AG09309 (cell line): ENCODE measurements at regions not wholly inside any gene's neighbourhood (a gene's known extent, or its start where the extent isn't known, plus 50 kb on each side); places are given as distances from the start of the nearest gene placed in this dataset.
"Not testable (repeated sequence)": the region's sequence is repeated elsewhere in the genome, so short reads cannot be mapped to it uniquely, and the experiment has no call there.

ENCODE experiments used
- DNase-seq: peaks from one replicate; pipeline ENCODE4 v3.0.0-alpha.2; 2010; ENCODE audit warnings: low read depth
- H3K4me3 ChIP-seq: 2 replicates; pipeline ENCODE4 v1.5.1; 2011; ENCODE audit warnings: mild to moderate bottlenecking, low read depth, low read length, moderate library complexity; ENCODE audit not compliant: control insufficient read depth
- CTCF ChIP-seq: IDR thresholded peaks from 2 replicates; pipeline ENCODE4 v1.5.1; 2011; ENCODE audit warnings: mild to moderate bottlenecking, low read depth, low read length, inconsistent platforms; ENCODE audit not compliant: insufficient read depth, control insufficient read depth; ENCODE audit errors: missing control alignments

DNA sequence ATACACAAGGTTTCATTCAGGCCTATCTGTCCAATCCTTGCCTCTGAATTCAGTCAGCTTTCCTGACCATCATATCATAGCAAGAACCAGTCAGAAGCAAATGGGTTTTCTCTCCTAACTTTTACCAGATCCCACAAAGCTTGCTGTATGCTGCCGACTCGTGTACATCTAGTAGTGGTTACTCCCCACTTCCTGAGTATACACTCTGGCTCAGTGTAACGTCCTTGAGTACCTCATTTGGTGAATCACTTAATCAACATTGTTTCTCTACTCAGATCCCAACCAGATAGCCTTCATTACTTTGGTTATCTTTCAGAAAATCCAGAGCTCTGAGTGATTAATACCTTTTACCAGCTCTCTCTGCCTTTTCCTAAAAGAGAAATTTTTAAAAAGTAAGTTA, 728.2 kb downstream of the GALC start:
- no peak for TF ChIP-seq CTCF
- H3K4me3 ChIP-seq, result no peak overlapping the region
- DNase-seq, result no peak

DNA sequence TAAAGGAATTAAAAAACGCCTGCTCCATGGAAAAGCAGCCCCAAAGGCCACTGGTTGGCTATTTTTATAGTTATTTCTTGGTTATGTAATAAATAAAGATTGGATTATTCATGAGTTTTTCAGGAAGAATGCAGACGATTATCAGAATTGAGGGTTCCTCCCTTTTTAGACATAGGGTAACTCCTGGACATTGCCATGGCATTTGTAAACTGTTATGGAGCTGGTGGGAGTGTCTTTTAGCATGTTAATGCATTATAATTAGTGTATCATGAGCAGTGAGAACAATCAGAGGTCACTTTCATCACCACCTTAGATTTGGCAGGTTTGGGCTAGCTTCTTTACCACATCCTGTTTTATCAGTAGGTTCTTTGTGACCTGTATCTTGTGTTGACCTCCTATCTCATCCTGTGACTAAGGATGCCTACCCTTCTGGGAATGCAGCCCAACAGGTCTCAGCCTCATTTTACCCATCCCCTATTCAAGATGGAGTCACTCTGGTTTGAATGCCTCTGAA, 728.7 kb downstream of the GALC start:
- TF ChIP-seq CTCF, result no peak
- DNase-seq, result no peak
- H3K4me3 ChIP-seq, result no peak overlapping the region

DNA sequence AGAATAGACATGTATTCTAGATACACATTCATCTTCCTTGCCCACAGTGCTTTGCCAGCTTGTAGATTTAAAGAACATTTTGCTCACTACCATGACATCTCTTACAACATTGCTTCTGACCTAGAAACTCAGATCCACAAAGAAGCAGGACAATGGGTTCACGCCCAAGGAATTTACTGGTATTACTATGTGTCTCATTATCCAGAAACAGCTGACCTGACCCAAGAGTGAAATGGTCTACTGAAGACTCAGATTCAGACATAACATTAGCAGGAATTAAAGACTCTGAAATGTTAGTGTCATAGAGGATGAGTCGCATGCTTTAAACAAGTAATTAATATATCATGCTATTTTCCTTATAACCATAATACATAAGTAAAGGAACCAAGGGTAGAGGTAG, 731.4 kb downstream of the GALC start:
- no peak for DNase-seq
- no peak for TF ChIP-seq CTCF
- no peak overlapping the region for H3K4me3 ChIP-seq

DNA sequence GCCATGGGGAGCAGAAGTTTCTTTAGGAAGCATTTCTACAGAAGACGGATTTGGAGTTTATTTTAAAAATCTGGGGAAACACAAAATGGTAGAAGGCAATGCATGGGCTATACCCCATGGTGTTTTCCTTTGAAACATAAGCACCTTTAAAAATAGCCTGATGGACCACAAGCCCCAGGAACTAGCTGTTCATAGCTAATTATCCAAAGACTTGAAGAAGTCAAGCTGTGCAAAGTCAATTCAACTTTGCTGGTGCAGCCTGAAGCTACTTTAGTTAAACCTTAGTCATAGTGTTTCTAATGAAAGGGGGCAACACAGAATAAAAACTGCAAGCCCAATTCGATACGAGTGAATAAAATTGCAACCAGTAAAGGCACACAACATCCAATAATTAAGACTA, 732.5 kb downstream of the GALC start:
- no peak for DNase-seq
- TF ChIP-seq CTCF, result no peak
- no peak overlapping the region for H3K4me3 ChIP-seq

GRCh38 chr14:87257421-87257820, 735.6 kb downstream of the GALC start:
- TF ChIP-seq CTCF, result no peak
- DNase-seq, result no peak
- H3K4me3 ChIP-seq, result no peak overlapping the region

GRCh38 chr14:87255058-87255457, 737.9 kb downstream of the GALC start:
- TF ChIP-seq CTCF, result no peak
- no peak overlapping the region for H3K4me3 ChIP-seq
- DNase-seq, result no peak

GRCh38 chr14:87254331-87254874, 738.6 kb downstream of the GALC start:
- no peak for DNase-seq
- TF ChIP-seq CTCF, result no peak
- H3K4me3 ChIP-seq, result no peak overlapping the region

- DNase-seq, H3K4me3 ChIP-seq: not testable (repeated sequence)
Measured at GRCh38 chr14:87253791-87254190, 739.2 kb downstream of the GALC start.
